ENCODE measurements at regions not wholly inside any gene's neighbourhood (a gene's known extent, or its start where the extent isn't known, plus 50 kb on each side); places are given as distances from the start of the nearest gene placed in this dataset.

- no peak for TF ChIP-seq CTCF (IDR thresholded peaks at IDR 0.05)
- no peak overlapping the region for H3K4me3 Mint-ChIP-seq
- H3K36me3 Mint-ChIP-seq (ENCODE audit: low read depth) = no peaks in the 10 kb centered on the region
- H3K9me3 Mint-ChIP-seq = peaks cover 3% of the 10 kb centered on the region
- DNase-seq = no peak
- H3K27ac Mint-ChIP-seq = no peak overlapping the region
- peaks cover 17% of the 10 kb centered on the region for H3K4me1 Mint-ChIP-seq
- no peaks in the 10 kb centered on the region for H3K27me3 Mint-ChIP-seq (ENCODE audit: low read depth, poor library complexity)
Observed at GRCh38 chr14:40119321-40119720, 687.1 kb upstream of the FBXO33 start.

GRCh38 chr14:40115583-40115982 is 683.4 kb upstream of the FBXO33 start:
- Mint-ChIP-seq H3K36me3 (ENCODE audit: low read depth) (no peaks in the 10 kb centered on the region), H3K27ac (no peak overlapping the region), H3K4me1 (no peaks in the 10 kb centered on the region), H3K9me3 (peaks cover 3% of the 10 kb centered on the region), H3K27me3 (ENCODE audit: low read depth, poor library complexity) (no peaks in the 10 kb centered on the region), H3K4me3 (no peak overlapping the region)
- no peak for TF ChIP-seq CTCF (IDR thresholded peaks at IDR 0.05)
- no peak for DNase-seq

- TF ChIP-seq CTCF (IDR thresholded peaks at IDR 0.05) = no peak
- Mint-ChIP-seq H3K27ac (no peak overlapping the region), H3K27me3 (ENCODE audit: low read depth, poor library complexity) (no peaks in the 10 kb centered on the region), H3K9me3 (peaks cover 3% of the 10 kb centered on the region), H3K4me1 (no peaks in the 10 kb centered on the region), H3K36me3 (ENCODE audit: low read depth) (no peaks in the 10 kb centered on the region), H3K4me3 (no peak overlapping the region)
- no peak for DNase-seq
Observed at GRCh38 chr14:40113671-40114070, 681.4 kb upstream of the FBXO33 start.

GRCh38 chr14:40100544-40101196 is 668.4 kb upstream of the FBXO33 start:
- no peak for TF ChIP-seq CTCF (IDR thresholded peaks at IDR 0.05)
- Mint-ChIP-seq H3K27me3 (ENCODE audit: low read depth, poor library complexity) (peaks cover 2% of the 10 kb centered on the region), H3K27ac (no peak overlapping the region), H3K4me3 (no peak overlapping the region), H3K9me3 (peaks cover 7% of the 10 kb centered on the region), H3K36me3 (ENCODE audit: low read depth) (no peaks in the 10 kb centered on the region), H3K4me1 (no peaks in the 10 kb centered on the region)
- no peak for DNase-seq

- no peak for TF ChIP-seq CTCF (IDR thresholded peaks at IDR 0.05)
- Mint-ChIP-seq H3K27me3 (ENCODE audit: low read depth, poor library complexity) (peaks cover 2% of the 10 kb centered on the region), H3K9me3 (no peaks in the 10 kb centered on the region), H3K27ac (no peak overlapping the region), H3K36me3 (ENCODE audit: low read depth) (no peaks in the 10 kb centered on the region), H3K4me3 (no peak overlapping the region), H3K4me1 (no peaks in the 10 kb centered on the region)
- no peak for DNase-seq
Observed at GRCh38 chr14:40099316-40099715, 667.1 kb upstream of the FBXO33 start.

- no peak for TF ChIP-seq CTCF (IDR thresholded peaks at IDR 0.05)
- H3K4me3 Mint-ChIP-seq = no peak overlapping the region
- no peak overlapping the region for H3K27ac Mint-ChIP-seq
- no peaks in the 10 kb centered on the region for H3K36me3 Mint-ChIP-seq (ENCODE audit: low read depth)
- H3K9me3 Mint-ChIP-seq = no peaks in the 10 kb centered on the region
- no peaks in the 10 kb centered on the region for H3K4me1 Mint-ChIP-seq
- DNase-seq = no peak
- H3K27me3 Mint-ChIP-seq (ENCODE audit: low read depth, poor library complexity) = peaks cover 2% of the 10 kb centered on the region
Observed at GRCh38 chr14:40098468-40098867, 666.2 kb upstream of the FBXO33 start.
